ENCODE measurements at regions not wholly inside any gene's neighbourhood (a gene's known extent, or its start where the extent isn't known, plus 50 kb on each side); places are given as distances from the start of the nearest gene placed in this dataset.

GRCh38 chr4:181265370-181265769 is 977.8 kb upstream of the TENM3 start (continued):
- no peak for TF ChIP-seq HDGF (IDR thresholded peaks at IDR 0.05)
- no peak for TF ChIP-seq PRDM15 (CRISPR knock-in tag; IDR thresholded peaks at IDR 0.05)
- TF ChIP-seq ATF7 (IDR thresholded peaks at IDR 0.05; ENCODE audit: low read depth), result no peak
- no peak for TF ChIP-seq MEF2B (IDR thresholded peaks at IDR 0.05; ENCODE audit: partially characterized antibody, poor library complexity, severe bottlenecking)
- no peak for TF ChIP-seq JUNB (IDR thresholded peaks at IDR 0.05)
- no peak for TF ChIP-seq HDAC6 (IDR thresholded peaks at IDR 0.05; ENCODE audit: unreplicated experiment)
- no peak for TF ChIP-seq BACH1 (IDR thresholded peaks at IDR 0.05; ENCODE audit: borderline replicate concordance)

- RAD21 ChIA-PET (ENCODE audit: unreplicated experiment), result no interaction called here
- Histone ChIP-seq H3K27me3 (replicated peaks in 1 of 2; ENCODE audit: control insufficient read depth in 2 of 2, insufficient read depth in 2 of 2, low read length in 1 of 2) (no peaks in the 10 kb centered on the region), H3K79me2 (ENCODE audit: control insufficient read depth, insufficient read depth, low read length) (no peaks in the 10 kb centered on the region), H4K20me1 (ENCODE audit: control insufficient read depth, insufficient read depth) (no peaks in the 10 kb centered on the region), H3K36me3 (ENCODE audit: control insufficient read depth in 2 of 2, insufficient read depth in 2 of 2, low read length in 1 of 2) (no peaks in the 10 kb centered on the region), H3K4me1 (ENCODE audit: control insufficient read depth, insufficient read depth, low read length) (no peaks in the 10 kb centered on the region), H3K9ac (ENCODE audit: control insufficient read depth, insufficient read depth, low read length) (no peak overlapping the region), H2AFZ (ENCODE audit: control insufficient read depth, low read depth, low read length) (no peak overlapping the region), H3K4me2 (ENCODE audit: control insufficient read depth, insufficient read depth) (no peak overlapping the region), H3K4me3 (no peak overlapping the region), H3K27ac (ENCODE audit: control insufficient read depth, insufficient read depth) (no peak overlapping the region), H3K9me3 (replicated peaks; ENCODE audit: control insufficient read depth, insufficient read depth, low read length) (no peaks in the 10 kb centered on the region)
- FAIRE-seq (no peak), ATAC-seq (no peak), DNase-seq (ENCODE audit: low read depth, low spot score) (no peak)
- POLR2A ChIA-PET, result no interaction called here
- 45% methylated on average over 9 of the region's 9 CpGs for WGBS (ENCODE audit: insufficient coverage, insufficient replicate concordance, low lambda C conversion rate, missing lambda C conversion rate)
- in situ Hi-C loops (cut with MboI), result no loop called here
- TF ChIP-seq WRNIP1 (IDR thresholded peaks at IDR 0.05; ENCODE audit: borderline replicate concordance, low read depth, low read length) (no peak), NFXL1 (IDR thresholded peaks at IDR 0.05; ENCODE audit: borderline replicate concordance) (no peak), E2F4 (IDR thresholded peaks at IDR 0.05; ENCODE audit: low read depth, low read length) (no peak)
- no TSS peak for BruUV-seq (replicated peaks)
- CTCF ChIA-PET, result no interaction called here
- intact Hi-C loops (cut with micrococcal nuclease; ENCODE audit: unreplicated experiment), result no loop called here
- SMC1A ChIA-PET (ENCODE audit: uncharacterized antibody, unreplicated experiment), result no interaction called here
These were observed 972.0 kb upstream of the TENM3 start for GRCh38 chr4:181271116-181271640.

All from GM12878 (cell line).